ENCODE measurements at regions not wholly inside any gene's neighbourhood (a gene's known extent, or its start where the extent isn't known, plus 50 kb on each side); places are given as distances from the start of the nearest gene placed in this dataset.
"Not testable (repeated sequence)": the region's sequence is repeated elsewhere in the genome, so short reads cannot be mapped to it uniquely, and the experiment has no call there.

DNA sequence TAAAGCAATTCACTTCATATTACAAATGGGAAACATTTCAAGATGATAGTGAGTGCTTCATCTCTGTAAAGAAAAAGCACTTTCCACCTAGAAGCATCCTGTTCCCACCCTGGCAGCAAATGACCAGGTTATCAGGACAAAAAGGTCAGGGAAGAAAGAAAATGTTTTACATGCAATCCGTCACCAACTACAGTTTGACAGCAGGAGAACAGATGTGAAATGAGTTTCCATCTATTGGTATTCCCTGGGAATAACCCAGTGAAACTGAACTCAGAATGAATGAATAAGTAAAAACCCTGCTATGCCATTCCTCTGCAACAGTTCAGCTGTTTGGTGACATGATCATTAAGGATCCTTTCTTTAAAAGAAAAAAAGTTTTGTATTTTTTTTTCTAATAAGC is 67.6 kb downstream of the HTR1A start:
- no peak for DNase-seq

DNA sequence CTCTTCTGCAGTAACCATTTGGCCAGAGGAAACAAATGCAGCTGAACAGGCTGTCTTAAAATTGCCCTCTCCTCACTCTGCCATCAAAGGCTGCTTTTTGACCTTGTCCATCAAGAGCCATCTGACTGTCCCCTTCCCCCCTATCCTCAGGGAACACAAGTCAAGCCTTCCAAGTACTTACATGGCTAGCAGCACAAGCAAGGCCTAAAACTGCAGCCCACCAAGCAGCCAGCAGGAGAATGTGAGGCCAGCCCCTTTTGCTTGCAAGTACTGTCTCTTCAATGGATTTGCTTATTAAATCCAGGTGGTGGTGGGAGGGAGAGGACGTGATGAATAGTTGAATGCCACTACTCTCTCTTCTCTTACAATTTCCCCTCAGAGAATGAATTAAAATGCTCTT is 83.5 kb downstream of the HTR1A start:
- no peak for DNase-seq

DNA sequence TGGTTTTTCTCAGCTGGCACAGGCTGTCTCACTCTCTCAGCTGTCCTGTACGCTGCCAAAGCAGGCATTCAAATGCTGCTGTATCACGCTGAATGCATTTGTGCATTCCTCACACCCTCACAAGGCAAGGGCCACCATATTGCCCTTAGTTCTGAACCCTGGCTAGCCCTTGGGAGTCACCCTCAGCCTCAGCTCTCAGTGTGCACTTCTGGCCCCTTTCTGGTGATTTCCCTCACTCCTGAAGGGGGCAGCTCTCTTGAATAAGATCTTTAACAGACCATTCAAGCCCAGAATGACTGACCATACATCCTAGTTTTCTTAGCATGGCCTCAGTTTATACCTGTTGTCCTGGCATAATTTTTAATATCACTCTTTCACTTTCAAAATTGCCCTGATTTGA is 84.3 kb downstream of the HTR1A start:
- no peak for DNase-seq

DNA sequence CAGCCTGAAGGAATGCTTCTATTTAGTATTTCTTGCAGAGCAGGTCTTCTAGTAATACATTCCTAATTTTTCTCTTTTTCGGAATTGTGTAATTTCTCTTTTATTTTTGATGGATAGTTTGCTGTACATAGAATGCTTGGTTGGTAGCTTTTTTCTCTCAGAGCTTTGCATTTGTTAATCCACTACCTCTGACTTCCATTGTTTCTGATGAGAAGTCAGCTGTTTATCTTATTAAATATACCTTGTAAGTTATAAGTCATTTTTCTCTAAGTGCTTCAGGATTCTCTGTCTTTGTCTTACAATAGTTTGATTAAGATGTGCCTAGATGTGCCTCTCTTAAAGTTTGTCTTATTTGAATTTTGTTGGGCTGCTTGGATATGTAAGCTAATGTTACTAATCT is 101.9 kb downstream of the HTR1A start:
- DNase-seq = no peak

DNA sequence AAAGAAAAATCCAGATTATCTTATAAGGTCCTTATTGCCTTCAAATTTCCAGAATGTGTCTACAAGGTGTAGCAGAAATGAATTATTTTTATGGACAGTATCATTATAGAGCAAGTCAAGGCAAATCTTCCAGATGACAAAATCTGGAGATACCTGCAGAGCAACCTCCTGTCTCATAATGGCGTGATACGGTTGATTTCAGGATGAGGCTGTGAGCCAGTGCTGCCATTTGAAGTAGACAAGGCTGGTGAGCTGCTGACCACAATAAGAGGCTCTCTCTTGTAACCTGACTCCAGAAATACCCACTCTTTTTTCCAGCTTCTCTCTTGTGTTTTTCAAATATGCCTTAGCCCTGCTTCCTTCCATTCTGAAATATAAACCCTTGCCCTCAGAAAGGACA is 108.2 kb downstream of the HTR1A start:
- no peak for DNase-seq

DNA sequence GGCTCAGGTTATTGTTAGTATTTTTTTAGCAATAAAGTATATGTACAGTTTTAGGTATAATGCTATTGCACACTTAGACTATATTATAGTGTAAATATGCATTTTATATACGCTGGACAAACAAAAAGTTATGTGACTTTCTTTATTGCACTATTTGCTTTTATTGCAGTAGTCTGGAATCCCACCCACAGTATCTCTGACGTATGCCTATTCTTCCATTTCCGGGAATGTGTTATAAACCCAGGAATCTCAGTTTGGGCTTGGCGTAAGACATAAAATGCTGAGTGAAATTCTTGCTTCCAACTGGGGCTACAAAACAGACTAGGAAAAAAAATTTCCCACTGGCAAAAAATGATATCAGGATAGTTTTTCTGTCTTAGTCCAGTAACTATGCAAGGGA is 119.1 kb downstream of the HTR1A start:
- DNase-seq = no peak

DNA sequence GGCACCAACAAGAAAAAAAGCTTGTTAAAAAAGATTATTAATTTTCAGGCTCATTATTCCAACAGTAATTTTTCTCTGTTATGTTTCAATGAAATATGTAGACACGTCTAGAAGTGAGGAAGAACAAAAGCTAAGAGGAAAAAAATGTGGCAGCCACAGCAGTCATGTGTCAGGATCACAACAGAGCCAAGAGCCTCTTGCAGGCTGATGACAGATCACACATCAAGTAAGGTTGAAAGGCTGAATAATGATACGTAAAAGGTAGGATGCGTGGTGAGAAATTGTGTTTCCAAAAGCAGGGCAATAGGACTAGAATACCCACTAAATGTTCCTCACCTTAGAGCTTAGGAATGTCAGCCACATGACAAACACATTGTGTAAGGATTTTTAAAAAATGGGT is 124.8 kb downstream of the HTR1A start:
- no peak for DNase-seq

DNA sequence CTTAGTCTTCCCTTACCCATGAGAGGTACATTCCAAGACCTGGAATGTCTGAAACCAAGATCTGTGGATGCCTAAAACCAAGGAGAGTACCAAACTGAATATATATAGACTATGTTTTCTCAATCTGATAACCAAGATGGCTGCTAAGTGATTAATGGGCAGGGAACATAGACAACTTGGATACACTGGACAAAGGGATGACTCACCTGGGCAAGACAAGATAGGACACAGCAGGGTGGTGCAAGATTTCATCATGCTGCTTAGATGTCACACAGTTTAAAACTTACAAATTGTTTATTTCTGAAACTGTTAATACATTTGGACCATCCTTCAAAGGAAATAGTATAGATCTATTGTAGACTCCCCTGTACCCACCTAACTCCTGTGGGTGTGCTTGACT is 130.9 kb downstream of the HTR1A start:
- no peak for DNase-seq

DNA sequence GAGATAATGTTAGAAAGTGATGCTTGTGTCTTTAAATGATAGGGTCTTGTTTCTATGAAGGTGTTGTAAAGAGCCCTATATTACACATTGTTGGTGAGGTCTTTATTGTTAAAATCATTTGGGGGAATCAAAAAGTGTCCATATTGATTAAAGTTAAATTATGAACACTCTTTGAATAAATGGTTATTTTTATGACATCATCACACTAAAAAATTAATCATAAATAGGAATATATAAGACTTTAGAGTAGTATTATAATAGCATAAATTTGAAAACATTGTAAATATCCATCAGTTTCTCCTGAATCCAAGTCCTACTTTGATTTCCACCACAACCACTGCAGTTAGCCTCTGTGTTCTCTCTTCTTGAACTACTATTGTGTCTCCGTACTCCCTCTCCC is 136.3 kb downstream of the HTR1A start:
- no peak for DNase-seq

DNA sequence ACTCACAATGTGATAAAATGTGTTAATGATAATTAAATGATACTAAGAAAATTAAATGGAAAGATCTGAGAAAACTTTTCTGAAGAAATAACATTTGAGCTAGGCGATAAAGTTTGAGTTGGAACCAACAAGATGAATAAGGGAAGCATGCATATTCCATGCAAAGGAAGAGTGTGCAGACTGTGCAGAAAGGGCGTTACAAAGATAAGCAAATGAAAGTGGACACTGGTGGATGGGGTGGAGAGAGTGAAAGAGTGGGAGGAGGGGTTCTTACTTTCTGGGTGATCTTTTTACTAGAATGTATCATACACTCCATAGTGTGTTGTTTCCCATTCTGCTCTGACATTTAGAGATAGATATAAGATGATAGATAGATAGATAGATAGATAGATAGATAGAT is 138.7 kb downstream of the HTR1A start:
- no peak for DNase-seq

DNA sequence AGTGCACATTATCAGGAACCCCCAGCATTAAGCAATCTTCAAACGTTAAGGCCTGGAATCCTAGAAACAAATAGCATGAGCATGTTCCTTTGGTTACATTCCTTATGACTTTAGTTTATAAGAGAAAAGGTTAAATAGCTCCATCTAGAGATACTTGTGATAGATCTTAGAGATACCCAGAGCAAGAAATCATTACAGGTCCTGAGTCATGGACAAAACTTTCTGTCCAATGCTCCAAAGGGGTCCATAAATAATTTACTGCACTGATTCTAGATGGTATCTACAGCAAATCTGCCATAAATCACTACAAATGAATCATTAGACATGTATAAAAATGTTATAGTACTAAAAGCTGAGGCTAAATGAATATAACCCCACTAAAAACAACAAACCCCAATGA is 139.6 kb downstream of the HTR1A start:
- no peak for DNase-seq

DNA sequence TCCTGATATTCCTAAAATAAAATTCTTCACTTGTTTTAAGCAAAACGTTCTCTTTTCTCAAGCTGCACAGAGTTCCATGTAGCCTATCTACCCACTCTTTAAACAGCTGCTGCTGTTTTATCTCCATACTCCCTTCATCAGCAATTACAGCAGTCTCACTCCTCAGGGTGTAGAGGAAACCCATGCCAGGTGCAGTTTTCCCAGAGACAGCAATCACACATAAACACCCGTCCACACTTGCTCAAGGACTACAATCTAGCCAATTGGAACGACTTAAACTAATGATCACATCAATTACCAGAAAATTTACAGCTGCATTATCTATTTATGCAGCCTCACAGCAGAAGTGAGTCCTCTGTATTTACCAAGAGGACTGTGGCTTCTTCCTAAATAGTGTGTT is 141.7 kb downstream of the HTR1A start:
- DNase-seq = no peak

DNA sequence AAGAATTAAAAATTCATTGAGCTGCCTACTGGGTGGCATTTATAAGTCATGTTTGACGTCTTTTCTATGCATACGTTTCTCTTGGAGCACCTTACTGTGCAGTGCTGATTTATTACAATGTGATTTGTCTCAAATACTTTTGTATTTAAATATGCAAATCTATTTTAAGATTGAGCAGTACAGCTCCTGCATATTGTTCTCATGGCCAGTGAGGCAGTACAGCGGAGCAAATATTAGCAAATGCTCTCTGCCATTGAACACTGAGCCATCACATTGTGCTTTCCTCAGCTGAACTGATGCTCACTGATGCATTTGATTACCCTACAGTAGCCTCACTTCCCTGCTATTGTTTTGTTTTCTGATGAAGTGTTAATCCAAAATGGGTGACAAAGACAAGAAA is 149.6 kb downstream of the HTR1A start:
- no peak for DNase-seq

DNA sequence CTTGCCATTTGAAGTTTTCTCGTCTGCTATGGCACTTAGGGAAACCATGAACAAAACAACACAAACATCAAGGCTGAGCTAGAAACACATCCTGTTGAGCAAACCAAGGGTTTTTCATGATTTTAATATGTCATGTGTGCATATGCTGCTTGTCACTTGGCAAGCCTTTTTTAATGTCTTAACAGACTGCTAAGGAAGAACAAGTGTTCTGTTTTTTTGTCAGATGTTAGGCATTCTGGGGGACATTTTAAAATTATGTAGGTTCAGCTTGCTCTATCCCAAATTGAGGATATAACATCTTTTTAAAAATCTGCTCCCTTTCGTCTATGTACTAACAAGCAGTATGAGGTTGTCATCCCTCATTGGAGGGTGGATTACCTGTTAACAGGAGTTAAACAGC is 150.3 kb downstream of the HTR1A start:
- no peak for DNase-seq

DNA sequence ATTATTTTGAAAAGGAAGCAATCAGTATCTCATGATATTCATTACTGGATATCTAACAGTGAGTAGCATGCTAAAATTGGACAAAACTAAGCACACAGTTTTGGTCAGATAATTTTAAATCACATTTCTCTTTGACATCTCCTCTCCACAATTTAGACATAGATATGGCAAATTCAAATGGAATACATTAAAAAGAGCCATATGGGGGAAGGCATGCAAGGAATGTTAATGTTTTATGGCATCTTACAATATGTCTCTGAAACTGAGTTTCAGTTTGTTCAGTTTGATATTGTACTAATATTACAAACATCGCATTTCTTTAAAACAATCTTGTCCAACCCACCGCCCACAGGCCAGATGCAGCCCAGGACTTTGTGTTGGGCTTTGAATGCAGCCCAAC is 151.0 kb downstream of the HTR1A start:
- no peak for DNase-seq

DNA sequence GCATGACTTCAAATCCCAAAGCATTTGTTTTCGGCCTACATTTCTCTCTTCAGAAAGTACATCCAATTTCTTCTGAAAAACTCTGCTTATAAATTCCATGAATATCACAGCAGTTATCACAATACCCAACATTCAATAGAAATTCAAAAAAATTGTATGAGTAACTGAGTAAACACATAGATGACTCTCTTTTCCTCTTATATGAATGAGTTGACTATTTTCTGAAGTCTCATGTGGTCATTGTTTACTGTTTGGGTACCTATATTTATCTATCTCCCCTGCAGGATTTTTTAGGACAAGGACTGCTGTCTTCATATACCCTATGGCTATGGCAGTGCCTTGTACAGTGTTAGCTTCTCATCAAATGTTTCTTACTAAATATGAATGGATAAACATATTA is 157.1 kb downstream of the HTR1A start:
- DNase-seq = no peak

DNA sequence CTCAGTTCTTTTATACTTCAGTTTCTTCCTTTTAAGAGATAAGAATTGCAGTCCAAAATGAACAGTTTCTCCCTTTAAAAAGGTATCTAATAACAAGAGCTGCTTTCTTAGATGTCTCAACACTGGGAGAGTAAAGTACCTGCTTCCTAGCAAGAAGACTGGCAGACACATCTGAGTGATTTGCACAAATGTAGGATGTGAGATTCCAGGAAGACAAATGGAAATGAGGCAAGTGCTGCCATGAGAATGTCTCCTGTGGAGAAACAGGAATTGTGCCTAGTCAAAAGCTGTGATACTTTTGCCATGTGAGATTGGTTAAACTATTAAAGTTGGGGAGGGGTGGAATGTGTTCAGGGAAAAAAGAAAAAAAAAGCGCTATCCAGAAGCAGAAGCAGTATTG is 159.1 kb downstream of the HTR1A start:
- DNase-seq = no peak

DNA sequence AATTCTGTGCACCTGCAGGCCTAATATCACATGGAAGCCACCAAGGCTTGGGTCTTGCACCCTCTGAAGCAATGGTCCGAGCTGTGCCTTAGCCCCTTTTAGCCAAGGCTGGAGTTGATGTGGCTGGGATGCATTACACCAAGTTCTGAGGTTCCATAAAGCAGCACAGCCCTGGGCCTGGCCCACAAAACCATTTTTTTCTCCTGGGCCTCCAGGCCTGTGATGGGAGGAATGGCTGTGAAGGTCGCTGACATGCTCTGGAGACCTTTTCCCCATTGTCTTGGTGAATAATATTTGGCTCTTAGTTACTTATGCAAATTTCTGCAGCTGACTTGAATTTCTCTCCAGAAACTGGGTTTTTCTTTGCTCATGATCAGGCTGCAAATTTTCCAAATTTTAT is 167.3 kb downstream of the HTR1A start:
- no peak for DNase-seq

DNA sequence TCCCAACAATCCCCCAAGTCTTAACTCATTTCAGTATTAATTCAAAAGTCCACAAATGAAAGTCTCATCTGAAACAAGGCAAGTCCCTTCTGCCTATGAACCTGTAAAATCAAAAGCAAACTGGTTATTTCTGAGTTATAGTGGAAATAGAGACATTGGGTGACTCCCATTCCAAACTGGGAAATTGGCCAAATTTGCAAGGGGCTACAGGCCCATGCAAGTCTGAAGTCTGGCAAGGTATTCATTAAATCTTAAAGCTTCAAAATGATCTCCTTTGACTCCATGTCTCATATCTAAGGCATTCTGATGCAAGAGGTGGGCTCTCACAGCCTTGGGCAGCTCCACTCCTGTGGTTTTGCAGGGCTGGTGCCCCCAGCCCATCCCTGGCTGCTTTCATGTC is 167.9 kb downstream of the HTR1A start:
- DNase-seq = no peak

DNA sequence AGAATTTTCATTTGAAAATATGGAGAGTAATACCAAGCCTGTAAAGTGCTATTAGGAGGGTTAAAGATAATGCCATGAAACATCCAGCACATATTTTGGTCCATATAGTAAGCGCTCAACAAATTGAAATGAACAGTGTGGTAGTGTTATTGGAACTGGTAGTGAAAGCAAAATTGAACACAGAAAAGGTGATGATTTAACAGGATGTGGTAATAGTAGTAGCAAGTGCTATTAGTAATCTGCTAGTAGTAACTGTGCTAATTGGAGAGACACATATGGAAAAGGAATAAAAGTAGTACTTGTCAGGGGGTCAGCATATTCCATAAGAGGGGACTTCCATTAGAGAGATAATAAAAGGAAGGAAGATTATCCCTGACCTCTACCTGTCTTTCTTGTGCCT is 187.3 kb downstream of the HTR1A start:
- DNase-seq = no peak

DNA sequence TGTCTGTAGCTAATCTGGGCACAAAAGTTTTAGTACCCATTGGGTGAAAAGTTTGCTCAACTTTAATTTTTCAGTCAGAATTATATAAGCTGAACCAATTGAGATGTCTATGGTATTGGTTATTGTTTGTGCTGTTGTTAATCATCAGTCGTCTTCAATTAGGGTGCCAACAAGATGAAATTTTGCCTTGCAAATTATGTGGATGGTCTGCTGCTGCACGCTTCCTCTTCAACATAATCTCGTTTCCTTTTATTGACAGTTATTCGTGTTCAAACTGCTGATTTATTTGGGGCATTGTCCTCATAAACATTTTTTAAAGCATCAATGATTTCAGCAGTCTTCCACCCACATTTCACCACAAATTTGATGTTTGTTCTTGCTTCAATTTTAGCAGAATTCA is 194.0 kb downstream of the HTR1A start:
- DNase-seq = no peak

DNA sequence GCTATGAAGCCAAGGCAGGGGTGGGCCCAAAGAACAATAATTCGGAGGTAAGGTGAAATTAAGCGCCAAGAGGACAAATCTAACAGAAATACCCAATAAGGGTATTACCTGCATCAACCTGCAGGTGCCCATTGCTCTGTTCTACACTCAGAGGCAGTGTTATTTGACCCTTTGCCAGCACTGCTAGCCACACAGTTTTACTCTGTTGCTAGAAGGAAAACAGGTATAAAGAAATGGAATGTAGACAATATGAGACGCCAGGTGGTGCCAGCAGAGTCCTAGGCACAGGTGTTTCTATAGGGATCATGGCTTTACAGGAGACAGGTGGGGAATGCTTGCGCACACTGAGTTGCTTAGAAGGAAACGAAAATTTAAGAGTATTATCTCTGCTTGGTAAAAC is 201.3 kb downstream of the HTR1A start:
- DNase-seq = no peak

DNA sequence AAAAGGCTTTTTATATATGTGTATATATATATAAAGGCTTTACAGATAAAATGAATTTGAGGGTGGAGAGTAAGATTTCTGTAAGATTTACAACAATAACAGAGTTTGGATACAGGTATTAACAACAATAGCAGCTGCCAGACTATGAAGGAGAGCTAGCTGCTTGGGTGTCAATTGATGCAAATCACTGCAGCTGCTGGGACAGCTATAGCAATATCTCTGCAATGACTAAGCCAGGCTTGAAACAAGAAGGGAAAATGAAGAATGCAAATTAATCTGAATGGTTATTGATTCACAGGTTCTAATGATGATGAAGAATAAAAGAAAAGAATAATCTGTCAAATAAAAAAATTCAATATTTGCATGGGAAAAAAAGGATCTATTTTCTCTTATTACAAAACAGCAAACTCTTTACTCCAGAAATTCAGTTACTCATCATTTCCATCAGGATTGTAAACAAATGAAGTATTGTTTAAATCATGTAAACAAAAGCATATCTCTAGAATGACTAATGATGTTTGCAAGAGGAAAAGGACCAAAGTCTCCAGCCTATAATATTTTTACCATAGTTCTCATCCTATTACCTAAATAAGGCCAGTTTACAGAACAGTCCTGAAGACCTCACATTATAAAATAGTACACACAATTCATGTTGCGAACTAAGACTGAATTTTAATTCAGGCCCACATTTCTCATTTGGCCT is 219.0 kb downstream of the HTR1A start:
- DNase-seq = no peak

DNA sequence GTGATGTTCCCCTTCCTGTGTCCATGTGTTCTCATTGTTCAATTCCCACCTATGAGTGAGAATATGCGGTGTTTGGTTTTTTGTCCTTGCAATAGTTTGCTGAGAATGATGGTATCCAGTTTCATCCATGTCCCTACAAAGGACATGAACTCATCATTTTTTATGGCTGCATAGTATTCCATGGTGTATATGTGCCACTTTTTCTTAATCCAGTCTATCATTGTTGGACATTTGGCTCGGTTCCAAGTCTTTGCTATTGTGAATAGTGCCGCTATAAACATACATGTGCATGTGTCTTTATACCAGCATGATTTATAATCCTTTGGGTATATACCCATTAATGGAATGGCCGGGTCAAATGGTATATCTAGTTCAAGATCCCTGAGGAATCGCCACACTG is 229.4 kb downstream of the HTR1A start:
- DNase-seq = not testable (repeated sequence)

Data from nucleus accumbens (tissue), 56 donors.